Lower lobe of right lung (tissue), 2 donors: ENCODE measurements at regions not wholly inside any gene's neighbourhood (a gene's known extent, or its start where the extent isn't known, plus 50 kb on each side); places are given as distances from the start of the nearest gene placed in this dataset.

Experiments
- ATAC-seq, 2 donors: fragments of 200-7000 bp; cut with Tn5 transposase; one replicate each; pipeline ENCODE4 v1.9.1; 2020 to 2022; ENCODE audit warnings: mild to moderate bottlenecking in 2 of 2, moderate library complexity in 2 of 2
- DNase-seq: peaks from one replicate; pipeline ENCODE4 v3.0.0-alpha.2; 2020
- H3K27ac ChIP-seq: fragments of 200-600 bp; one replicate; pipeline ENCODE4 v1.8.0; 2022
- H3K27me3 ChIP-seq: fragments of 200-600 bp; one replicate; pipeline ENCODE4 v1.8.0; 2022; ENCODE audit warnings: low read depth
- H3K36me3 ChIP-seq: fragments of 200-600 bp; one replicate; pipeline ENCODE4 v1.8.0; 2022; ENCODE audit warnings: mild to moderate bottlenecking
- H3K4me1 ChIP-seq: fragments of 200-600 bp; one replicate; pipeline ENCODE4 v1.8.0; 2022
- H3K4me3 ChIP-seq: fragments of 200-600 bp; one replicate; pipeline ENCODE4 v1.8.0; 2022; ENCODE audit warnings: mild to moderate bottlenecking
- H3K9me3 ChIP-seq: fragments of 200-600 bp; one replicate; pipeline ENCODE4 v1.8.0; 2022
- CTCF ChIP-seq: fragments of 200-600 bp; IDR thresholded peaks from one replicate; pipeline ENCODE4 v1.8.0; 2022; ENCODE audit warnings: antibody characterized with exemption, mild to moderate bottlenecking
- intact Hi-C: fragments of 100-400 bp; cut with DNase I; formaldehyde crosslinking; loops from one replicate; pipeline ENCODE4 v1.11.0; 2022
- donor health status: DM: no; HTN: yes; CAD: no; lungs with severe emphysema.

- H3K4me3 ChIP-seq: no peak overlapping the region
Observed at GRCh38 chr21:38927776-38928175, 122.0 kb downstream of the ETS2 start.

GRCh38 chr21:38925923-38926322 is 120.2 kb downstream of the ETS2 start:
- peaks cover 32% of the 10 kb centered on the region for H3K4me1 ChIP-seq
- peak overlapping the region; percentile 37 for H3K4me3 ChIP-seq
- no peaks in the 10 kb centered on the region for H3K27me3 ChIP-seq
- DNase-seq (no peak), ATAC-seq (peak; percentile 70 to 77)
- H3K27ac ChIP-seq: peak overlapping the region; percentile 66
- intact Hi-C loops: no loop called here
- no peak for TF ChIP-seq CTCF
- no peaks in the 10 kb centered on the region for H3K36me3 ChIP-seq
- H3K9me3 ChIP-seq: no peaks in the 10 kb centered on the region

More at GRCh38 chr21:38927776-38928175, 122.0 kb downstream of the ETS2 start:
- Histone ChIP-seq H3K27ac (no peak overlapping the region), H3K36me3 (no peaks in the 10 kb centered on the region), H3K4me1 (peaks cover 45% of the 10 kb centered on the region), H3K9me3 (no peaks in the 10 kb centered on the region), H3K27me3 (no peaks in the 10 kb centered on the region)
- no peak for DNase-seq
- intact Hi-C loops: no loop called here
- ATAC-seq: no peak
- no peak for TF ChIP-seq CTCF

GRCh38 chr21:38925478-38925877 is 119.7 kb downstream of the ETS2 start:
- intact Hi-C loops: no loop called here
- Histone ChIP-seq H3K36me3 (no peaks in the 10 kb centered on the region), H3K27me3 (no peaks in the 10 kb centered on the region), H3K4me3 (peak overlapping the region; percentile 37), H3K4me1 (peaks cover 33% of the 10 kb centered on the region), H3K27ac (peak overlapping the region; percentile 66), H3K9me3 (no peaks in the 10 kb centered on the region)
- TF ChIP-seq CTCF: no peak
- DNase-seq (no peak), ATAC-seq (no peak)

GRCh38 chr21:38924954-38925353 is 119.2 kb downstream of the ETS2 start:
- TF ChIP-seq CTCF: no peak
- intact Hi-C loops: no loop called here
- no peak overlapping the region for H3K27ac ChIP-seq

GRCh38 chr21:38923429-38923828 is 117.7 kb downstream of the ETS2 start:
- no peak for TF ChIP-seq CTCF
- no peak overlapping the region for H3K27ac ChIP-seq
- intact Hi-C loops: no loop called here

More at GRCh38 chr21:38924954-38925353, 119.2 kb downstream of the ETS2 start:
- no peak for ATAC-seq
- Histone ChIP-seq H3K4me1 (peaks cover 29% of the 10 kb centered on the region), H3K4me3 (no peak overlapping the region), H3K9me3 (no peaks in the 10 kb centered on the region), H3K36me3 (no peaks in the 10 kb centered on the region), H3K27me3 (no peaks in the 10 kb centered on the region)
- no peak for DNase-seq

More at GRCh38 chr21:38923429-38923828, 117.7 kb downstream of the ETS2 start:
- no peak for ATAC-seq
- Histone ChIP-seq H3K36me3 (no peaks in the 10 kb centered on the region), H3K4me1 (peaks cover 23% of the 10 kb centered on the region), H3K9me3 (no peaks in the 10 kb centered on the region), H3K4me3 (no peak overlapping the region), H3K27me3 (no peaks in the 10 kb centered on the region)
- no peak for DNase-seq
